ENCODE measurements at regions not wholly inside any gene's neighbourhood (a gene's known extent, or its start where the extent isn't known, plus 50 kb on each side); places are given as distances from the start of the nearest gene placed in this dataset.
A peak's percentile ranks its signal among the peaks of the same experiment; 100 is the strongest.

DNA sequence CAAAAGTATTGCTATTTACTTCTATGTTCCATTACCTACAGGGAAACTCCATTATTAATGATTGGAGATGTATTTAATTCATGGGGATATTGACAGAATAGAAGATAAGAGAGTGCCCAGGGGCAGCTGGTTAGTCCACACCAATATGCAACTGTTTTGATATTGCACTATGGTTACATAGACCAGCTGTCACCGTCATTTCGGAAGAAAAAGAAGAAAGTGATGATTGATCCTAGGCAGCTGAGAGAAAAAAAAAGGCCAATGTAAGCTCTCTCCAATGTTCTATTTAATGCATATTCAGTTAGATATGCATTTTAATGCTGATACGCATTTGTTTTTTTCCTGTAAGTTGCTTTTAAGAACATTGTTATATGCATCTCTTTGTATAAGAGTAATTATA, 1367.2 kb downstream of the KCNT2 start:
- H3K9ac ChIP-seq (ENCODE audit: low read length), result no peak overlapping the region
- ChIA-PET POLR2A (no interaction called here), RAD21 (ENCODE audit: low non-redundant PET in 1 of 2, low total read pairs in 2 of 2, uncharacterized antibody in 2 of 2, unreplicated experiment in 2 of 2) (no interaction called here), CTCF (no interaction called here)
- H3K36me3 ChIP-seq (ENCODE audit: control insufficient read depth in 1 of 2, insufficient read depth in 2 of 2, low read length in 2 of 2), result no peaks in the 10 kb centered on the region
- TF ChIP-seq, protein P1, sequence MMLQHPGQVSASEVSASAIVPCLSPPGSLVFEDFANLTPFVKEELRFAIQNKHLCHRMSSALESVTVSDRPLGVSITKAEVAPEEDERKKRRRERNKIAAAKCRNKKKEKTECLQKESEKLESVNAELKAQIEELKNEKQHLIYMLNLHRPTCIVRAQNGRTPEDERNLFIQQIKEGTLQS (IDR thresholded peaks at IDR 0.05), result no peak
- TF ChIP-seq, protein P2, sequence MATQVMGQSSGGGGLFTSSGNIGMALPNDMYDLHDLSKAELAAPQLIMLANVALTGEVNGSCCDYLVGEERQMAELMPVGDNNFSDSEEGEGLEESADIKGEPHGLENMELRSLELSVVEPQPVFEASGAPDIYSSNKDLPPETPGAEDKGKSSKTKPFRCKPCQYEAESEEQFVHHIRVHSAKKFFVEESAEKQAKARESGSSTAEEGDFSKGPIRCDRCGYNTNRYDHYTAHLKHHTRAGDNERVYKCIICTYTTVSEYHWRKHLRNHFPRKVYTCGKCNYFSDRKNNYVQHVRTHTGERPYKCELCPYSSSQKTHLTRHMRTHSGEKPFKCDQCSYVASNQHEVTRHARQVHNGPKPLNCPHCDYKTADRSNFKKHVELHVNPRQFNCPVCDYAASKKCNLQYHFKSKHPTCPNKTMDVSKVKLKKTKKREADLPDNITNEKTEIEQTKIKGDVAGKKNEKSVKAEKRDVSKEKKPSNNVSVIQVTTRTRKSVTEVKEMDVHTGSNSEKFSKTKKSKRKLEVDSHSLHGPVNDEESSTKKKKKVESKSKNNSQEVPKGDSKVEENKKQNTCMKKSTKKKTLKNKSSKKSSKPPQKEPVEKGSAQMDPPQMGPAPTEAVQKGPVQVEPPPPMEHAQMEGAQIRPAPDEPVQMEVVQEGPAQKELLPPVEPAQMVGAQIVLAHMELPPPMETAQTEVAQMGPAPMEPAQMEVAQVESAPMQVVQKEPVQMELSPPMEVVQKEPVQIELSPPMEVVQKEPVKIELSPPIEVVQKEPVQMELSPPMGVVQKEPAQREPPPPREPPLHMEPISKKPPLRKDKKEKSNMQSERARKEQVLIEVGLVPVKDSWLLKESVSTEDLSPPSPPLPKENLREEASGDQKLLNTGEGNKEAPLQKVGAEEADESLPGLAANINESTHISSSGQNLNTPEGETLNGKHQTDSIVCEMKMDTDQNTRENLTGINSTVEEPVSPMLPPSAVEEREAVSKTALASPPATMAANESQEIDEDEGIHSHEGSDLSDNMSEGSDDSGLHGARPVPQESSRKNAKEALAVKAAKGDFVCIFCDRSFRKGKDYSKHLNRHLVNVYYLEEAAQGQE (IDR thresholded peaks at IDR 0.05; ENCODE audit: low read depth), result no peak
- no peak for TF ChIP-seq EGR1 (IDR thresholded peaks at IDR 0.05; ENCODE audit: low read depth)
- no peak for TF ChIP-seq ZFX (IDR thresholded peaks at IDR 0.05)
- TF ChIP-seq EZH2 (IDR thresholded peaks at IDR 0.05), result no peak
- no peak for TF ChIP-seq ZNF274 (IDR thresholded peaks at IDR 0.05; ENCODE audit: low read depth, low read length)
- no peak for TF ChIP-seq JUND (IDR thresholded peaks at IDR 0.05)
- TF ChIP-seq POLR2AphosphoS5 (IDR thresholded peaks at IDR 0.05; ENCODE audit: low read depth, low read length), result no peak
- TF ChIP-seq RAD21 (IDR thresholded peaks at IDR 0.05; ENCODE audit: low read depth), result no peak
- no peak for TF ChIP-seq CTCF (IDR thresholded peaks at IDR 0.05 in 2 of 3, conservative IDR thresholded peaks at IDR 0.05 in 1 of 3; ENCODE audit: borderline replicate concordance in 1 of 3, insufficient read depth in 1 of 3, low read depth in 2 of 3, low read length in 2 of 3)
- TF ChIP-seq POLR2A (IDR thresholded peaks at IDR 0.05; ENCODE audit: borderline replicate concordance, extremely low read depth, insufficient read depth, insufficient read length), result no peak
- TF ChIP-seq, protein P3, sequence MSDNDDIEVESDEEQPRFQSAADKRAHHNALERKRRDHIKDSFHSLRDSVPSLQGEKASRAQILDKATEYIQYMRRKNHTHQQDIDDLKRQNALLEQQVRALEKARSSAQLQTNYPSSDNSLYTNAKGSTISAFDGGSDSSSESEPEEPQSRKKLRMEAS (IDR thresholded peaks at IDR 0.05), result no peak
- no peak for TF ChIP-seq YY1 (IDR thresholded peaks at IDR 0.05; ENCODE audit: extremely low read depth, insufficient replicate concordance, low read depth, low read length)
- no peak for TF ChIP-seq SIN3A (IDR thresholded peaks at IDR 0.05; ENCODE audit: low read depth)
- TF ChIP-seq SRF (IDR thresholded peaks at IDR 0.05; ENCODE audit: low read depth), result no peak
- no peak for TF ChIP-seq EZH2phosphoT487 (IDR thresholded peaks at IDR 0.05; ENCODE audit: borderline replicate concordance)
- TF ChIP-seq CEBPB (IDR thresholded peaks at IDR 0.05; ENCODE audit: low read depth), result no peak
- no peak for TF ChIP-seq SP1 (IDR thresholded peaks at IDR 0.05; ENCODE audit: low read depth)
- no peak for TF ChIP-seq FOSL1 (IDR thresholded peaks at IDR 0.05; ENCODE audit: low read depth)
- TF ChIP-seq CBX3 (IDR thresholded peaks at IDR 0.05; ENCODE audit: low read depth), result no peak
- no peak overlapping the region for H3K4me3 ChIP-seq (replicated peaks in 1 of 2; ENCODE audit: low read depth in 1 of 2, low read length in 2 of 2)
- DNase-seq (ENCODE audit: low read depth, low spot score) (no peak), ATAC-seq (no peak)
- H3K4me2 ChIP-seq (ENCODE audit: low read length), result no peak overlapping the region
- H3K27me3 ChIP-seq (ENCODE audit: insufficient read depth, low read length), result no peaks in the 10 kb centered on the region
- H3K9me3 ChIP-seq (ENCODE audit: control insufficient read depth in 1 of 2, insufficient read depth in 1 of 2, low read depth in 1 of 2, low read length in 2 of 2), result no peaks in the 10 kb centered on the region
- H3K4me1 ChIP-seq (ENCODE audit: control insufficient read depth in 1 of 2, insufficient read depth in 2 of 2, low read length in 2 of 2), result no peaks in the 10 kb centered on the region
- no peak overlapping the region for H3K27ac ChIP-seq (ENCODE audit: low read depth, low read length)
- intact Hi-C loops (cut with micrococcal nuclease), result no loop called here
- peak overlapping the region; percentile 26 for H2AFZ ChIP-seq (ENCODE audit: low read depth, low read length, poor library complexity, severe bottlenecking)
- no peaks in the 10 kb centered on the region for H3K9me2 ChIP-seq (ENCODE audit: insufficient read depth)
- no peaks in the 10 kb centered on the region for H4K20me1 ChIP-seq (ENCODE audit: insufficient read depth)
- BruUV-seq (replicated peaks), result no TSS peak
- H3K79me2 ChIP-seq (ENCODE audit: insufficient read depth, low read length), result no peaks in the 10 kb centered on the region

All from HCT116 (cell line).